Endothelial cell of umbilical vein (primary cell): ENCODE measurements at regions not wholly inside any gene's neighbourhood (a gene's known extent, or its start where the extent isn't known, plus 50 kb on each side); places are given as distances from the start of the nearest gene placed in this dataset.

Source experiments
- BruUV-seq: library from RNA; stranded (reverse); fragments of 400-500 nt; replicated peaks from 2 replicates; lab custom pipeline; 2021; lab: Mats Ljungman, UMichigan
- CTCF ChIA-PET: fragments of 300-600, 350-600 bp; sonication (Branson Sonifier 250); formaldehyde crosslinking; loops from one replicate; lab custom pipeline; 2021; ENCODE audit warnings: antibody characterized with exemption, inconsistent platforms; lab: Charles Lee
- POLR2A ChIA-PET: fragments of 300-600, 350-600 bp; sonication (Branson Sonifier 250); formaldehyde crosslinking; loops from one replicate; lab custom pipeline; 2021; ENCODE audit warnings: antibody characterized with exemption, inconsistent platforms; lab: Charles Lee
- DNase-seq: peaks from one replicate; pipeline ENCODE4 v3.0.0-alpha.2; 2011; ENCODE audit warnings: low read depth, low spot score
- FAIRE-seq: peaks from 2 replicates; lab custom pipeline; 2011; peaks lifted over from hg19 to GRCh38; lab: Jason Lieb, UNC
- H2AFZ ChIP-seq: 2 replicates; pipeline ENCODE4 v1.6.0; 2012; ENCODE audit warnings: low read depth, low read length, control low read depth, inconsistent platforms
- H3K27ac ChIP-seq: 2 replicates; pipeline ENCODE4 v1.5.1; 2011; ENCODE audit warnings: low read depth, mild to moderate bottlenecking, control low read depth, low read length, moderate library complexity; ENCODE audit not compliant: insufficient read depth
- H3K27me3 ChIP-seq, 2 experiments: 2 replicates each; pipeline versions ENCODE4 v1.6.0 to v1.6.1; 2011; ENCODE audit warnings: low read length in 2 of 2, mixed read lengths in 1 of 2; ENCODE audit not compliant: control insufficient read depth in 2 of 2, insufficient read depth in 2 of 2
- H3K36me3 ChIP-seq, 2 experiments: 2 replicates in 1 of 2; 3 replicates in 1 of 2; pipeline ENCODE4 v1.5.1; 2011; ENCODE audit warnings: low read length in 2 of 2, mild to moderate bottlenecking in 1 of 2, moderate library complexity in 1 of 2; ENCODE audit not compliant: control insufficient read depth in 2 of 2, insufficient read depth in 2 of 2; ENCODE audit errors: extremely low read depth in 1 of 2
- H3K4me1 ChIP-seq: 3 replicates; pipeline ENCODE4 v1.5.1; 2011; ENCODE audit warnings: mild to moderate bottlenecking, low read length; ENCODE audit not compliant: control insufficient read depth, insufficient read depth; ENCODE audit errors: extremely low read depth
- H3K4me2 ChIP-seq: 2 replicates; pipeline ENCODE4 v1.6.1; 2011; ENCODE audit warnings: low read length, control low read depth, mixed read lengths; ENCODE audit not compliant: insufficient read depth
- H3K4me3 ChIP-seq, 3 experiments: fragments of 200-600 bp in 1 of 3; sonication (generic), shearing (Covaris generic) in 1 of 3; replicated peaks in 1 of 3; 2 replicates each; pipeline ENCODE4 v1.5.1; 2011 to 2016; ENCODE audit warnings: control low read depth in 3 of 3, low read length in 3 of 3, mild to moderate bottlenecking in 2 of 3, inconsistent platforms in 1 of 3, low read depth in 1 of 3, moderate library complexity in 1 of 3; ENCODE audit not compliant: insufficient read depth in 1 of 3
- H3K79me2 ChIP-seq: 2 replicates; pipeline ENCODE4 v1.6.0; 2012; ENCODE audit warnings: low read length, inconsistent platforms; ENCODE audit not compliant: control insufficient read depth, insufficient read depth
- H3K9ac ChIP-seq: replicated peaks from 2 replicates; pipeline ENCODE3; 2011; ENCODE audit warnings: low read length, control low read depth; ENCODE audit not compliant: insufficient read depth; ENCODE audit errors: extremely low read depth
- H3K9me1 ChIP-seq: replicated peaks from 3 replicates; pipeline ENCODE4 v1.6.0; 2011; ENCODE audit warnings: mild to moderate bottlenecking, low read length; ENCODE audit not compliant: control insufficient read depth, insufficient read depth; ENCODE audit errors: extremely low read depth
- H3K9me3 ChIP-seq: replicated peaks from 2 replicates; pipeline ENCODE4 v1.5.1; 2012; ENCODE audit warnings: low read length, inconsistent platforms; ENCODE audit not compliant: control insufficient read depth, insufficient read depth
- H4K20me1 ChIP-seq: replicated peaks from 2 replicates; pipeline ENCODE3; 2011; ENCODE audit warnings: mild to moderate bottlenecking, low read length; ENCODE audit not compliant: control insufficient read depth, insufficient read depth; ENCODE audit errors: extremely low read depth
- EZH2 ChIP-seq: IDR thresholded peaks from 2 replicates; pipeline ENCODE4 v1.6.1; 2012; ENCODE audit warnings: borderline replicate concordance, low read depth, mild to moderate bottlenecking, moderate library complexity, low read length, inconsistent platforms; ENCODE audit not compliant: severe bottlenecking
- FOS ChIP-seq: IDR thresholded peaks from 2 replicates; pipeline ENCODE4 v1.6.1; 2011; ENCODE audit warnings: mild to moderate bottlenecking, low read length, moderate library complexity, borderline replicate concordance; ENCODE audit not compliant: insufficient read depth
- GATA2 ChIP-seq: IDR thresholded peaks from 2 replicates; pipeline ENCODE4 v1.7.0; 2011; ENCODE audit warnings: low read depth, mild to moderate bottlenecking, moderate library complexity, mixed read lengths, low read length; ENCODE audit not compliant: insufficient read length, insufficient read depth
- JUN ChIP-seq: IDR thresholded peaks from 2 replicates; pipeline ENCODE4 v1.6.1; 2011; ENCODE audit warnings: borderline replicate concordance, low read depth; ENCODE audit not compliant: insufficient read length, insufficient read depth
- MYC ChIP-seq: IDR thresholded peaks from one replicate; pipeline ENCODE4 v1.6.1; 2011; ENCODE audit warnings: mild to moderate bottlenecking, low read depth, low read length
- POLR2A ChIP-seq: IDR thresholded peaks from 2 replicates; pipeline ENCODE4 v1.6.1; 2012; ENCODE audit warnings: low read depth, mild to moderate bottlenecking, control low read depth, low read length
- POLR2AphosphoS5 ChIP-seq: IDR thresholded peaks from 2 replicates; pipeline ENCODE4 v1.6.1; 2012; ENCODE audit warnings: low read depth, mild to moderate bottlenecking, control low read depth, low read length, moderate library complexity; ENCODE audit not compliant: insufficient read depth
- dilution Hi-C: fragments of 300-500 bp; cut with MboI; formaldehyde crosslinking; loops from one replicate; pipeline ENCODE4 v1.15.0; 2019; ENCODE audit warnings: low sequenced_read_pairs; ENCODE audit not compliant: extremely low pct_ligation_motif_present
- intact Hi-C: fragments of 100-400 bp; cut with micrococcal nuclease; formaldehyde crosslinking; loops from one replicate; pipeline ENCODE4 v1.10.0; 2022
- TF ChIP-seq, protein P1 (sequence below): IDR thresholded peaks from 2 replicates; pipeline ENCODE4 v1.6.1; 2011; ENCODE audit not compliant: insufficient read depth, insufficient read length
- TF ChIP-seq, protein P2 (sequence below), 2 donors: IDR thresholded peaks; 1 replicate in 1 of 2; 2 replicates in 1 of 2; pipeline ENCODE4 v1.5.1; 2011; ENCODE audit warnings: low read length in 2 of 2, mild to moderate bottlenecking in 2 of 2, moderate library complexity in 2 of 2, control low read depth in 1 of 2, inconsistent platforms in 1 of 2, low read depth in 1 of 2; ENCODE audit not compliant: insufficient read depth in 1 of 2; ENCODE audit errors: extremely low read depth in 1 of 2

DNA sequence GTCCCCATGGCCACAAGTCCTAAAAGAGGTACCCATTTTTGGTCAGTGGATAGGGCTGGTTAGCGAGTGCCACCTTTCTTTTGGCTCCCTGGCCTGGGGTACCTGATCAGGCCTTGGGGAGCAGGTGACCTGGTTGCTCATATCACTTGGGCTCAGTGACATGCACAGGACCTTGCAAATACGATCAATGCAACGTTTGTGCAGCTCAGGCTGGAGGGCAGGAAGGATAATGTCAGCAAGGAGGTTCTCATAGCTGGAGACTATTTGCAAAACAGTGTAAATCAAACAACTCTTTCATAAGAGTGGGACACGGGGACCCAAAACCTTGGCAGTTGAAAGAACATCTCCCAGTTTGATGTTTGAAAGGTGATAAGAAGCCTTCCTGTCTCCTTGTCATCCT is 127.4 kb upstream of the CADM1 start:
- no peak overlapping the region for H3K9ac ChIP-seq
- no peak for FAIRE-seq
- no peaks in the 10 kb centered on the region for H3K9me1 ChIP-seq
- no peaks in the 10 kb centered on the region for H3K9me3 ChIP-seq
- DNase-seq, result no peak
- H3K36me3 ChIP-seq, result no peaks in the 10 kb centered on the region
- no peak overlapping the region for H2AFZ ChIP-seq
- no TSS peak for BruUV-seq
- no peaks in the 10 kb centered on the region for H3K27me3 ChIP-seq
- no peaks in the 10 kb centered on the region for H4K20me1 ChIP-seq
- H3K79me2 ChIP-seq, result no peaks in the 10 kb centered on the region
- no peak overlapping the region for H3K4me3 ChIP-seq
- dilution Hi-C loops, result no loop called here
- H3K4me1 ChIP-seq, result no peaks in the 10 kb centered on the region
- H3K27ac ChIP-seq, result no peak overlapping the region
- TF ChIP-seq JUN (no peak), FOS (no peak), GATA2 (no peak), POLR2A (no peak), MYC (no peak), EZH2 (no peak), POLR2AphosphoS5 (no peak)
- TF ChIP-seq, protein P1, sequence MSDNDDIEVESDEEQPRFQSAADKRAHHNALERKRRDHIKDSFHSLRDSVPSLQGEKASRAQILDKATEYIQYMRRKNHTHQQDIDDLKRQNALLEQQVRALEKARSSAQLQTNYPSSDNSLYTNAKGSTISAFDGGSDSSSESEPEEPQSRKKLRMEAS, result no peak
- TF ChIP-seq, protein P2, sequence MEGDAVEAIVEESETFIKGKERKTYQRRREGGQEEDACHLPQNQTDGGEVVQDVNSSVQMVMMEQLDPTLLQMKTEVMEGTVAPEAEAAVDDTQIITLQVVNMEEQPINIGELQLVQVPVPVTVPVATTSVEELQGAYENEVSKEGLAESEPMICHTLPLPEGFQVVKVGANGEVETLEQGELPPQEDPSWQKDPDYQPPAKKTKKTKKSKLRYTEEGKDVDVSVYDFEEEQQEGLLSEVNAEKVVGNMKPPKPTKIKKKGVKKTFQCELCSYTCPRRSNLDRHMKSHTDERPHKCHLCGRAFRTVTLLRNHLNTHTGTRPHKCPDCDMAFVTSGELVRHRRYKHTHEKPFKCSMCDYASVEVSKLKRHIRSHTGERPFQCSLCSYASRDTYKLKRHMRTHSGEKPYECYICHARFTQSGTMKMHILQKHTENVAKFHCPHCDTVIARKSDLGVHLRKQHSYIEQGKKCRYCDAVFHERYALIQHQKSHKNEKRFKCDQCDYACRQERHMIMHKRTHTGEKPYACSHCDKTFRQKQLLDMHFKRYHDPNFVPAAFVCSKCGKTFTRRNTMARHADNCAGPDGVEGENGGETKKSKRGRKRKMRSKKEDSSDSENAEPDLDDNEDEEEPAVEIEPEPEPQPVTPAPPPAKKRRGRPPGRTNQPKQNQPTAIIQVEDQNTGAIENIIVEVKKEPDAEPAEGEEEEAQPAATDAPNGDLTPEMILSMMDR (IDR thresholded peaks at IDR 0.05; ENCODE audit: extremely low read depth in 1 of 2, insufficient read depth in 1 of 2, low read depth in 1 of 2, low read length in 2 of 2), result no peak
- H3K4me2 ChIP-seq, result no peak overlapping the region
- intact Hi-C loops, result no loop called here
- CTCF ChIA-PET, result no interaction called here
- POLR2A ChIA-PET, result no interaction called here
